Karpas-422 (cell line): ENCODE measurements at regions not wholly inside any gene's neighbourhood (a gene's known extent, or its start where the extent isn't known, plus 50 kb on each side); places are given as distances from the start of the nearest gene placed in this dataset.
"Not testable (repeated sequence)": the region's sequence is repeated elsewhere in the genome, so short reads cannot be mapped to it uniquely, and the experiment has no call there.

ENCODE experiments used
- DNase-seq: peaks from one replicate; pipeline ENCODE4 v3.0.0-alpha.2; 2015
- H2AFZ ChIP-seq: fragments of 200-600 bp; sonication (generic); 2 replicates; pipeline ENCODE4 v1.6.1; 2014; ENCODE audit warnings: antibody characterized with exemption, low read length, mixed read lengths
- H3K27ac ChIP-seq: fragments of 200-600 bp; sonication (generic); 2 replicates; pipeline ENCODE4 v1.5.1; 2014; ENCODE audit warnings: mild to moderate bottlenecking, low read length, moderate library complexity
- H3K27me3 ChIP-seq: fragments of 200-600 bp; sonication (generic); 2 replicates; pipeline ENCODE4 v1.6.1; 2014; ENCODE audit warnings: low read length, mixed read lengths
- H3K36me3 ChIP-seq: fragments of 200-600 bp; sonication (generic); 2 replicates; pipeline ENCODE4 v1.6.1; 2014; ENCODE audit warnings: low read length, mixed read lengths; ENCODE audit not compliant: insufficient read depth
- H3K4me1 ChIP-seq: fragments of 200-600 bp; sonication (generic); 2 replicates; pipeline ENCODE4 v1.6.1; 2014; ENCODE audit warnings: mild to moderate bottlenecking, low read length, mixed read lengths
- H3K4me2 ChIP-seq: fragments of 200-600 bp; sonication (generic); 2 replicates; pipeline ENCODE4 v1.6.1; 2014; ENCODE audit warnings: low read length, low read depth, mild to moderate bottlenecking; ENCODE audit not compliant: poor library complexity, severe bottlenecking
- H3K4me3 ChIP-seq: fragments of 200-600 bp; sonication (generic); 2 replicates; pipeline ENCODE4 v1.5.1; 2014; ENCODE audit warnings: mild to moderate bottlenecking, antibody characterized with exemption, low read length, mixed read lengths
- H3K79me2 ChIP-seq: fragments of 200-600 bp; sonication (generic); 2 replicates; pipeline ENCODE4 v1.6.1; 2014; ENCODE audit warnings: mild to moderate bottlenecking, low read length, mixed read lengths
- H3K9ac ChIP-seq: fragments of 200-600 bp; sonication (generic); 2 replicates; pipeline ENCODE4 v1.6.0; 2014; ENCODE audit warnings: low read length
- H3K9me2 ChIP-seq: fragments of 200-600 bp; sonication (generic), shearing (Covaris generic); replicated peaks from 2 replicates; pipeline ENCODE4 v1.6.0; 2014; ENCODE audit warnings: mild to moderate bottlenecking, low read length, moderate library complexity; ENCODE audit not compliant: insufficient read depth
- H3K9me3 ChIP-seq: fragments of 300-700, 200-600 bp; sonication (generic); 2 replicates; pipeline ENCODE4 v1.6.1; 2014; ENCODE audit warnings: low read length, mixed read lengths
- H4K20me1 ChIP-seq: fragments of 200-600 bp; sonication (generic); 2 replicates; pipeline ENCODE4 v1.6.1; 2014; ENCODE audit warnings: mild to moderate bottlenecking, antibody characterized with exemption, low read length, low read depth; ENCODE audit not compliant: insufficient read depth

GRCh38 chr1:213492161-213493041 lies 441.4 kb downstream of the RPS6KC1 start:
- Histone ChIP-seq H4K20me1 (no peaks in the 10 kb centered on the region), H3K4me1 (no peaks in the 10 kb centered on the region), H2AFZ (no peak overlapping the region), H3K4me3 (no peak overlapping the region), H3K27me3 (no peaks in the 10 kb centered on the region), H3K4me2 (no peak overlapping the region), H3K9ac (no peak overlapping the region), H3K79me2 (no peaks in the 10 kb centered on the region), H3K9me2 (no peaks in the 10 kb centered on the region), H3K9me3 (no peaks in the 10 kb centered on the region), H3K36me3 (no peaks in the 10 kb centered on the region), H3K27ac (no peak overlapping the region)
- no peak for DNase-seq

GRCh38 chr1:213499444-213499843 lies 448.4 kb downstream of the RPS6KC1 start:
- Histone ChIP-seq H2AFZ (no peak overlapping the region), H3K9ac (no peak overlapping the region), H4K20me1 (no peaks in the 10 kb centered on the region), H3K4me2 (no peak overlapping the region), H3K4me1 (no peaks in the 10 kb centered on the region), H3K4me3 (no peak overlapping the region), H3K9me3 (no peaks in the 10 kb centered on the region), H3K27me3 (no peaks in the 10 kb centered on the region), H3K79me2 (no peaks in the 10 kb centered on the region), H3K36me3 (no peaks in the 10 kb centered on the region), H3K27ac (no peak overlapping the region), H3K9me2 (no peaks in the 10 kb centered on the region)
- DNase-seq, result no peak

- Histone ChIP-seq H3K36me3 (no peaks in the 10 kb centered on the region), H3K9me2 (no peaks in the 10 kb centered on the region), H2AFZ (no peak overlapping the region), H3K4me1 (no peaks in the 10 kb centered on the region), H3K9ac (no peak overlapping the region), H3K4me2 (no peak overlapping the region), H4K20me1 (no peaks in the 10 kb centered on the region), H3K27ac (no peak overlapping the region), H3K9me3 (no peaks in the 10 kb centered on the region), H3K27me3 (no peaks in the 10 kb centered on the region), H3K4me3 (no peak overlapping the region), H3K79me2 (no peaks in the 10 kb centered on the region)
- no peak for DNase-seq
These were observed 456.6 kb downstream of the RPS6KC1 start for GRCh38 chr1:213507472-213508223.

- Histone ChIP-seq H3K9me2 (no peaks in the 10 kb centered on the region), H3K79me2 (no peaks in the 10 kb centered on the region), H2AFZ (no peak overlapping the region), H3K9me3 (no peaks in the 10 kb centered on the region), H3K4me1 (no peaks in the 10 kb centered on the region), H3K9ac (no peak overlapping the region), H3K4me2 (no peak overlapping the region), H3K4me3 (no peak overlapping the region), H3K36me3 (no peaks in the 10 kb centered on the region), H3K27ac (no peak overlapping the region), H4K20me1 (no peaks in the 10 kb centered on the region), H3K27me3 (no peaks in the 10 kb centered on the region)
- no peak for DNase-seq
These were observed 460.1 kb downstream of the RPS6KC1 start for GRCh38 chr1:213511173-213511572.

GRCh38 chr1:213512316-213512715 lies 461.3 kb downstream of the RPS6KC1 start:
- no peaks in the 10 kb centered on the region for H3K79me2 ChIP-seq
- H2AFZ ChIP-seq, result no peak overlapping the region
- no peaks in the 10 kb centered on the region for H3K27me3 ChIP-seq
- no peaks in the 10 kb centered on the region for H3K36me3 ChIP-seq
- DNase-seq, result no peak
- H3K9me3 ChIP-seq, result no peaks in the 10 kb centered on the region
- H3K27ac ChIP-seq, result no peak overlapping the region
- H3K4me1 ChIP-seq, result no peaks in the 10 kb centered on the region
- no peak overlapping the region for H3K9ac ChIP-seq
- H3K4me3 ChIP-seq, result no peak overlapping the region
- no peaks in the 10 kb centered on the region for H3K9me2 ChIP-seq
- no peak overlapping the region for H3K4me2 ChIP-seq
- no peaks in the 10 kb centered on the region for H4K20me1 ChIP-seq

GRCh38 chr1:213513006-213513405 lies 462.0 kb downstream of the RPS6KC1 start:
- no peak overlapping the region for H3K4me3 ChIP-seq
- no peak for DNase-seq
- H3K27me3 ChIP-seq, result no peaks in the 10 kb centered on the region
- H2AFZ ChIP-seq, result no peak overlapping the region
- no peaks in the 10 kb centered on the region for H3K9me3 ChIP-seq
- H3K9ac ChIP-seq, result no peak overlapping the region
- no peaks in the 10 kb centered on the region for H3K36me3 ChIP-seq
- no peaks in the 10 kb centered on the region for H3K79me2 ChIP-seq
- H3K27ac ChIP-seq, result no peak overlapping the region
- no peaks in the 10 kb centered on the region for H4K20me1 ChIP-seq
- no peak overlapping the region for H3K4me2 ChIP-seq
- H3K4me1 ChIP-seq, result no peaks in the 10 kb centered on the region
- no peaks in the 10 kb centered on the region for H3K9me2 ChIP-seq

GRCh38 chr1:213514408-213515179 lies 463.6 kb downstream of the RPS6KC1 start:
- H3K9me2 ChIP-seq, H3K79me2 ChIP-seq, H3K36me3 ChIP-seq, H3K27ac ChIP-seq, H3K4me1 ChIP-seq, H2AFZ ChIP-seq, H3K4me2 ChIP-seq, H3K27me3 ChIP-seq, H3K4me3 ChIP-seq, H3K9me3 ChIP-seq, H3K9ac ChIP-seq, H4K20me1 ChIP-seq, DNase-seq: not testable (repeated sequence)

GRCh38 chr1:213519098-213519497 lies 468.1 kb downstream of the RPS6KC1 start:
- H3K4me1 ChIP-seq, result no peaks in the 10 kb centered on the region
- H3K9me2 ChIP-seq, result no peaks in the 10 kb centered on the region
- H4K20me1 ChIP-seq, result no peaks in the 10 kb centered on the region
- no peaks in the 10 kb centered on the region for H3K36me3 ChIP-seq
- H3K4me2 ChIP-seq, result no peak overlapping the region
- no peak overlapping the region for H2AFZ ChIP-seq
- no peaks in the 10 kb centered on the region for H3K79me2 ChIP-seq
- no peaks in the 10 kb centered on the region for H3K9me3 ChIP-seq
- no peak overlapping the region for H3K4me3 ChIP-seq
- no peak for DNase-seq
- H3K27ac ChIP-seq, result no peak overlapping the region
- no peaks in the 10 kb centered on the region for H3K27me3 ChIP-seq
- H3K9ac ChIP-seq, result no peak overlapping the region
